Fibroblast of skin of back (primary cell): ENCODE measurements at regions not wholly inside any gene's neighbourhood (a gene's known extent, or its start where the extent isn't known, plus 50 kb on each side); places are given as distances from the start of the nearest gene placed in this dataset.

Source experiments
- DNase-seq: peaks from one replicate; pipeline ENCODE4 v3.0.0-alpha.2; 2013

- DNase-seq = no peak
Measured at GRCh38 chr5:52728686-52729085, 59.0 kb upstream of the ITGA1 start.

- DNase-seq = no peak
Measured at GRCh38 chr5:52731274-52732027, 56.3 kb upstream of the ITGA1 start.

- no peak for DNase-seq
Measured at GRCh38 chr5:52734557-52734956, 53.2 kb upstream of the ITGA1 start.

- no peak for DNase-seq
Measured at GRCh38 chr5:52735139-52735538, 52.6 kb upstream of the ITGA1 start.
